Right renal cortex interstitium (tissue), 3 donors: ENCODE measurements at regions not wholly inside any gene's neighbourhood (a gene's known extent, or its start where the extent isn't known, plus 50 kb on each side); places are given as distances from the start of the nearest gene placed in this dataset.
"Not testable (repeated sequence)": the region's sequence is repeated elsewhere in the genome, so short reads cannot be mapped to it uniquely, and the experiment has no call there.

ENCODE experiments used
- DNase-seq, 3 donors: peaks; one replicate each; pipeline ENCODE4 v3.0.0-alpha.2; 2013; ENCODE audit warnings: low read depth in 3 of 3, low spot score in 2 of 3

DNA sequence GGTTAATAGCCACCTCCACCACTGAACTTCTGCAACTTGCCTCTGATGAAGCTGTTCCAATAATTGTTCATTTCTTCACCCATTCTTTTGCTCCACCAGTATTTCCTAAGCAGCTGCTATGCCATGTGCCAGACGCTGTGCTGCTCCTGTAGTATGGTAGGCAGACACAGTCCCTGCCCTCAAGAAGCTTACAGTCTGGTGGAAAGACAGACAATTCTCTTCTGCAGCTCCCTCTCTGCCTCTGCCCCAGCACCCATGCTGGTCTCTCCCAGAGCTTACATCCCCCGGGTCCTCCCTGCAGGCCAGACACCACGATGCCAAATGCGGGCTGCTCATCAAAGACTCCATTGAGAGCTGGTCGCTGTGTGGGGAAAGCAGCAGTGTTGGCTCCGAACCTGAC, 111.6 kb upstream of the ESRRB start:
- DNase-seq = no peak

DNA sequence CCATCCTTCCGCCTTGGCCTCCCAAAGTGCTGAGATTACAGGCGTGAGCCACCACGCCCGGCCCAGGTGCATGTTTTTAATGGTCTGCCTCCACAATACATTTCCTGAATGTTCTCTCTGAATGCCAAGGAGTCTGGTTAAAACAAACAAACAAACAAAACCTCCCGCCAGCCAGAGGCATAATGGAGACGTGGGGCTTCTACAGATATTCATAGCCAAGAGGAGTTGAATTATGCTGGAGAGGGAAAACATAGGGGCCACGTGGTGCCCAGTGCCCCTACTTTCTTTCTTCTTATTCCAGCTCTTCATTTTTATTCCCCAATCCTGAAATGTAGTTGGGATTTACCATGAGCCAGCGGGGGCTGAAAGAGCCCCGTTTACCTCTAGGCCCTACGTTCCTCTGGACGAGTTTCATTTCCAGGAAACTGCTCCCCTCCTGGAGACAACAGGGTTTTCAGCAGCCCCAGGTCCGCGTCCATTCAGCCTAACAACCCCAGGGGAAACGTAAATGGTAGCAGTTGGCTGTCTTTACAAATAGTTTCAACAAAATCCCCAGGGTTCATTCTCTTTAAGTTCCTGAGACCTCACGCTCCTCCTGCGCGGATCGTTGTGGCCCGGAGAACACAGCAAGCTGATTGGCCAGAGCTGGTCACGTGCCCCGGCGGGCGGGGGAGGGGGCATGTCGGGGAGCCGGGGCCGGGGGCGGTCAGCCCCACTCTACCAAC, 108.5 kb upstream of the ESRRB start:
- DNase-seq = peak; percentile 29 to 49 (median 43)

DNA sequence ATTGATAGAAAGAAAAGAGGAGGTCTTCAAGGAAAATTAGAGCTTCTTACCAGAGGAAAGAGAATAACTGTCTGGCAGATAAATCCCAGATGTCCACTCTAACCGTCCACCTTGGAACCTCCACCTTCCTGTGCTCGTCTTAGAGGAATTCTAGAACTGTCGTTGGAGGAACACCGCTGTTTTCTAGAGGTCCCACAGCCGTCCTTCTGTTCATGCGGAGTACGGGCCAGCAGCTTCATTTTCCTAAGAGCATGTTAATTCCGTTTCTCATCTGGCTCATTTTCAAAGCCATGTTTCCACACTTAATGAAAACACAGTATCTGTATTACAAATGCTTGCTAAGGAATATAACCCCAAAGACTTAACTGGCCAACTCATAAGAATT, 107.9 kb upstream of the ESRRB start:
- DNase-seq = no peak

DNA sequence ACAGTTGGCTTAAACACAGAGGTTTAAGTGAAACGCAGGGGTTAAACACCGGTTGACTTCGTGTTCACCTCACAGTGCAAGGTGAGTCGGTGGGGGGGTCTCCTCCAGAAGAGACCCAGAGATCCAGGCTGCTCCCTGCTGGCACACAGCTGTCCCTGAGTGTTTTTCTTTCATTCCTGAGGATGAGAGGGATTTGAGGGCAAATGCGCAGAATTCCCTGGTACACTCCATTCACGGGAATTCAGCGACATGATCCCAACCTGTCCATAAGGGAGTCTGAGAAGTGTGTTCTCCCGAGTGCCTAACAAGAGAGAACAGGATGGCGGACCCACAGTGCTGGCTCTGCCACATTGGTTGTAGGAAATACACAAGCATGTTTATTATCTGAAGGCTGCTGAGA, 107.2 kb upstream of the ESRRB start:
- DNase-seq = no peak

DNA sequence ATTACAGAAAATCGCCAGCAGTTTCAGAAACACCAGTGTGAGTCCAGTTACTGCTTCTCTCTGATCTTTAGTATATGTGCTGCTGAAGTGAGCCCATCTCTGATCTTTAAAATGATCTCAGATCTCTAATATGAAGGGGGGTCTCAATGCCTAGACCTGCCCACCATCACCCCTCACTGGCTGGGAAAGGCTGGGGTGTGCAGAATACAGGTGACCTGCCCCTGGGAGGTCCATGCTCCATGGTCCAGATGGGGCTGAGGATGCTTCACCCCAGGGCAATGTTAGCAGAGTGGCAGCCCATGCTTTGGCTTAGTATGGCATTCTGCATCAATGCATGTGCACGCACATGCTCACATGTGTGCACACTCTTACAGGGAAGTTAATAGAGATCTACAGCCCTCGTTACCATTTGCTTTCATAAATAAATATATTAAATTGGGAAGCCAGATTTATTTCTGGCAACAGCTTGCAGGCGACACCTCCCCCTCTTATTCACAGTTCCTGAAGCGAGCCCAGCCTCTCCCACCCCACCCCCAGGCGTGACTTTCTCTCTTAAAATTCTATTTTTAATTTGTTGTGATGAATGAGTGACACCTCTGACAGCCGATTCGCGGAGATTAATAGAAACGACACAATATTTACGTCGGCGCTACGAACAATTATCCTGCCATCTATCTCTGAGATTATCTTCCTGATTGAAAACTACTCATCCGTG, 104.7 kb upstream of the ESRRB start:
- no peak for DNase-seq

DNA sequence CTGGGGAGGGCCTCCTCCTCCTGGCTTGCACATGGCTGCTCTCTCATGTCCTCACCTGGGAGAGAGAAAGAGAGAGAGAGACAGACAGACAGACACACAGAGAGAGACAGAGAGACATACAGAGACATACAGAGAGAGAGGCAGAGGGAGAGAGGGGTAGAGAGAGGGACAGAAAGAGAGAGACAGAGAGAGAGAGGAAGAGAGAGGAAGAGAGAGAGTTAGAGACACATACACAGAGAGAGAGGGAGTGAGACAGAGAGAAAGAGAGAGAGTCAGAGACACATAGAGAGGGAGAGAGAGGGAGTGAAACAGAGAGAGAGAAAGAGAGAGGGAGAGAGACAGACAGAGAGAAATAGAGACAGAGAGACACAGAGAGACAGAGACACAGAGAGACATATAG, 103.6 kb upstream of the ESRRB start:
- DNase-seq = no peak

DNA sequence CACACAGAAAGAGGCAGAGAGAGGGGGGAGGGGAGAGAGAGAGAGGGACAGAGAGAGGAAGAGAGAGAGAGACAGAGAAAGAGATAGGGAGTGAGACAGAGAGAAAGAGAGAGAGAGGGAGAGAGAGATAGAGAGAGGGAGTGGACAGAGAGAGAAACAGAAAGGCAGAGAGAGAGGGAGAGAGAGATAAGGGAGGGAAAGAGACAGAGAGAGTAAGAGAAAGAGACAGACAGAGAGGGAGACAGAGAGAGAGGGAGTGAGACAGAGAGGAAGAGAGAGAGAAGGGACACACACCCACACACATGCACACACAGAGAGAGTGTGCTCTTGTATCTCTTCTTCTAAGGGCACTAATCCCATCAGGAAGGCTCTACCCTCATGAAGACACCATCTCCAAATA, 103.2 kb upstream of the ESRRB start:
- DNase-seq = no peak

DNA sequence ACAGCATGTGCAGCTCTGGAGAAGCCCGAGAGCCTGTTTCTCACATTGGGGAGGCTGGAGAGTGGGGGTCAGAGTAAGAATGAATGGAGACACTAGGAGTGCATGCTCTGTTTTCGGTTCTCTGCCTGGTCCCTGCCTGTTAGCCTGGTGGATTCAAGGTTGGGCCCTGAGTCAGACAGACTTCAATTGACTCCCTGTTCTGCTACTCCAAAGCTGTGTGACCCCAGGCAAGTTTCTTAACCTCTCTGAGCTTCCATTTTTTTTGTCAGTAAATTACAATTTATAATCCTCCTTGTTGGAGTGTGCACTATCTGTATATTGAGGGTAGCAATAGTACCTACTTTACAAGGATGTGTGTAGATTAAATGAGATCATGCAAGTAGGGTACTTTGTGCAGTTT, 102.6 kb upstream of the ESRRB start:
- no peak for DNase-seq

DNA sequence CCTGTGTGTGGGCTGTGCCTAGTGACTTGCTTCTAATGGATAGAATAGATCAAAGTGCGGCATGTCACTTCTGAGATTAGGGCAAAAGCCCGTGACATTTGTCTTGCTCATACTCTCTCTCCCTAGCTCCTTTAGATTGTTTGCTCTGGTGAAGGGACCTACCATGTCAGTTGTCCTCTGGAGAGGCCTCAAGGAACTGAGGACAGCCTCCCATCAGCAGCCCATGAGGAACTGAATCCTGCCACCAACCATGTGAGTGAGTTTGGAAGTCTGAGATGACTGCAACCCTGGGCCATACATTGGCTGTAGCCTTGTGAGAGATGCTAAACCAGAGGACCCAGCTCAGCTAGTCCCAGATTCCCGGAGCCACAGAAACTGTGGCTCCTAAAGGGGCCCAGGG, 101.6 kb upstream of the ESRRB start:
- DNase-seq = no peak

DNA sequence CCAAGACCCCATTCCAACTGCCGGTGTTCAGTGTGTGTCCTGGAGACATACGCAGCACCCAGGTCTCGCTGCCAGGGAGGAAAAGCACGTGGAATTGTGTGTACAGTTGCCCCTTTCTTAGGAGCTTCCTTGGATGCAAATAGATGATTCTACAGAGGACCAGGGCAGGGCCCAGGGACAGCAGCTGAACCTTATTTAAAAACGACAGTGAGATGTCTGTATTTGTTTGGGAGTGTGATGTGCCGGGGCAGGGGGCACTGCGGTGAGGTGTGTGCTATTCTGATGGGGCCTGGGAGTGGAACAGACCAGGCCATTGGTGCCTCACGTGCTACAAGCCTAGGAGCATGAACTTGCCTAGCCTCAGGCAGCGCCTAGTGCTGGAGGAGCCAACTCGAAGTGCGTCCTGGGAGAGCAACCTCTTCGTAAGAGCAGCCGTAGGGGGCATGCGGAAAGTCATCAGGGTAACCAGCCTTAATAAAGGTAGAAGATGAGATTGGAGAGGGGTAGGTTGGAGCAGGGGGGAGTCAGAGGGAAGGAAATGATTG, 98.3 kb upstream of the ESRRB start:
- DNase-seq = no peak

DNA sequence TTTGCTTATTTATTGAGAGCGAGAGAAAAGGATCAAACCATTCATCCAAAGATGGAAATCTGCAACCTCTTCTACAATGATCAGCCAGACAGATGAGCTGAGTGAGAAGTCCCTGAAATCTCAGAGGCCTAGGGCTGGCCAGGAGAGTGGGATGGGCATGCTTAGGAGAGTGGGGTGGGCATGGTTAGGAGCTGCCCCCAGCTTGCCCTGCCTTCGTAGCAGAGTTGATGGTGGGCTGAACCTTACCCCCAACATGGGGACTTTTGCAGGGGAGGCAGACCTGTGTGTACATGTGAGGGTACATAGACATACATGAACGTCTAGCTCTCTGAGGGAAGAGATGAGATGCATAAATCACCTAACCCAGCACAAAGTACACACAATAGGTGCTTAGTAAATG, 95.7 kb upstream of the ESRRB start:
- DNase-seq = no peak

DNA sequence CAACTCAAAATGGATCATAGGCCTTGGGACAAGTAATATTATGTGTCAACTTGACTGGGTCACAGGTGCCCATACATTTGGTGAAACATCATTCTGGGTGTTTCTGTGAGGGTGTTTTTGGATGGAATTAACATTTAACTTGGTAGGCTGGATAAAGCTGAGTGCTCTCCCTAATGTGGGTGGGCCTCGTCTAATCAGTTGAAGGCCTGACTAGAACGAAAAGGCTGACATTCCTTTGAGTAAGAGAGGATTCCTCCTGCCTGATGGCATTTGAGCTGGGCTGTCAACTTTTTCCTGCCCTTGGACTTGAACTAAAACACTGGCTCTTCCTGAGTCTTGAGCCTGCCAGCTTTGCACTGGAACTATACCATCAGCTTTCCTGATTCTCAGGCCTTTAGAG, 93.4 kb upstream of the ESRRB start:
- DNase-seq = no peak

DNA sequence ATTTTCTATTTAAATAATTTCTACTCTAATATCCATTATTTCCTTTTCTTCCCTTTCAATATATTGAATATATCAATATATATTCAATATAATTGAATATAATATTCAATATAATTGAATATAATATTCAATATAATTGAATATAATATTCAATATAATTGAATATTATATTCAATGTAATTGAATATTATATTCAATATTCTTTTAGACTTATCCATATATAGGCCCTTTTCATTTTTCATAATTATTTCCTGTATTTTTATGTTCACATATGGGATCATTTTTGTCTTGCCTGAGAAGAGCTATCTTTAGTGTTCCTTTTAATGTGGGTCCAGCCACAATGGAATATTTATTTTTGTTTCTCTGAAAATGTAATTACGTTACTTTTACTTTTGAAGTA, 88.9 kb upstream of the ESRRB start:
- no peak for DNase-seq

DNA sequence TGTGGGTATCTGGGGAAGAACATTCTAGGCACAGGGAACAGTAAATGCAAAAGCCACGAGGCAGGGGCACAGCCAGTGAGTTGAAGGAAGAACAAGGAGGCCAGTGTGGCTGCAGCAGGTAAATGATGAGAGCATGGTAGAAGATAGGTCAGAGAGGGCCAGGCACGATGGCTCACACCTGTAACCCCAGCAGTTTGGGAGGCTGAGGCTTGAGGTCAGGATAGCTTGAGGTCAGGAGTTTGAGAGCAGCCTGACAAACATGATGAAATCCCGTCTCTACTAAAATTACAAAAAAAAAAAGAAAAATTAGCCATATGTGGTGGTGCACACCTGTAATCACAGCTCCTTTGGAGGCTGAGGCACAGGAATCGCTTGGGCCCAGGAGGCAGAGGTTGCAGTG, 86.7 kb upstream of the ESRRB start:
- DNase-seq = no peak

DNA sequence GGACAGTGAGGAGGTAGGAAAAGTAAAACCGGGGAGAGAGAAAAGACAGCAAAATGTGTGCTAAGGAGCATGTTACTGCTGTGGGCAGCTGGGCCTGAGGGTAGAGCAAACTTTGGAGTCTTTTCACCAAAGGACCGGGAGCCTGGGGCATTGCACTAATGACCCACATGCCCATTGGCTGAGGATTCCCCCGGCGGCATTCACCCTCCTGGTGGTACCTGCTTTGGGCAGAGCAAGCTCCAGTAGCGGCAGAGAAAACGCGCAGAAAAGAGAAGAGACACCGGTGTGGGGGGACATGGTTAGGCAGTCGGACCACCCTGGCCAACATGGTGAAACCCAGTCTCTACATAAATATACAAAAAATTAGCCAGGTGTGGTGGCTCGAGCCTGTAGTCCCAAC, 83.4 kb upstream of the ESRRB start:
- DNase-seq = no peak

DNA sequence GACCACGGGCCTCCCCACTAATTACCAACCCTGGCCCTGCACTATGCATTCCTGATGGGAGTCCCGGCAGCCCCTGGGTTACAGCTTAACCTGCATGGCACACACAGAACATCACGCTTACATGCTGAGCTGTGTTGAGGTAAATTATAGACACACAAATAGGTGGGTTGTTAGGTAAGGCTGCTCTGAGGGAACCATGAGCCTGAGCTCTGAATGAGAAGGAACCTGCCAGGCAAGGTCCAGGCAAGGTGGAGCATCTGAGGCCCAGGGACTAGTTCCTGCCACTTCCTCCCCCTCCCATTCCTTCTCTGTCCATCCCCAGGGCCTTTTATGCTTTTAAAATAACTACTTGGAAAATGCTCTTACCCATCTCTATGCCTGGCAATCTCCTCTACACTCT, 82.7 kb upstream of the ESRRB start:
- DNase-seq = no peak

DNA sequence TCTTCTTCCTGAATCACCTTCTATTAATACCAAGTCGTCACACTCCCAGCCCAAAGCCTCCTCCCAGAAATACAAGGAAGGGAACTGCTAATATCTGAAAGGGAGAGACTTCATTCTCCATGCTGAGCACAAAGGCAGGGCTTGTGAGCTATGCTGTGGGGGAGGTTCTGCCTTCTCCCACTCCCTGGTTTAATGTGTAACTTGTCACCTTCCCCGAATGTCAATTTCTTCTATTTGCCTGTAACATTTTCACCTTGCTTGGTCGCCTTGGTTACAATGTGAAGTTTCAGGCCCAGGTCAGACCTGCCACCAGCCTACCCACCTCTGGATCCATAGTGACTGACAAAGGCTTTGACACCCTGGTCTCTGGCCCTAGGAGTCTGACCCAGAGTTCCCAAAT, 82.0 kb upstream of the ESRRB start:
- DNase-seq = peak in 1 of 3 donors; percentile 56

DNA sequence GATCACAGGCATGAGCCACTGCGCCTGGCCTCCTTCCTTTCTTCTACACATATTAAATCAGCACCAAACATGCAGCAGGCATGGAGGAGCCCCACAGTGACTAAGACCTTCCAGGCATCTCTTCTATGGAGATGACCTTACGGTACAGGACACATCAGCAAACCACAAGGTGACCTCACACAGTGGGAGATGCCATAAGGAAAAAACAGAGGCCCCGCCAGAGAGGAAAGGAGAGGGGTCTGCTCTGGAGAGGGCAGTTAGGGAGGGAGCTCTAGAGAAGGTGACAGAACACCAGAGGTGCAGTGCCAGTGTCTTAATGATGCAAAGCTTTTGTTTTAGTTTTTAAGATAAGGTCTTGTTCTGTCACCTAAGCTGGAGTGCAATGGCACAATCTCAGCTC, 81.1 kb upstream of the ESRRB start:
- no peak for DNase-seq

DNA sequence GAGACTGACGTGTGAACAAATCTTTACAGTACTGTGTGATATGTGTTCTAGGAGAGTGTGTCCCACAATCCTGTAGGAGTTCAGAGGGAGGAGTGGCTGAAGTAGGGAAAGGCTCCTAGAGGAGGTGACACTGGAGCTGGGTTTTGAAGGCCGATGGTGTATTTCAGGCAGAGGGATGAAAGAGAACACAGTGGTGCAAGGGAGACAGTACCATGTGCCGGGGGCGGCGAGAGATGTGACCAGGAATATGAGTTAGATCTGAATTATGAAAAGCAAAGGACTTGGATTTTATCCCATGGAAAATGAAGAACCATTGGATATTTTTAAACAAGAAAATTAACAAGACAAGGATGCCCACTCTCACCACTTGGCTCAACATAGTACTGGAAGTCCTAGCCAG, 77.0 kb upstream of the ESRRB start:
- DNase-seq = no peak

DNA sequence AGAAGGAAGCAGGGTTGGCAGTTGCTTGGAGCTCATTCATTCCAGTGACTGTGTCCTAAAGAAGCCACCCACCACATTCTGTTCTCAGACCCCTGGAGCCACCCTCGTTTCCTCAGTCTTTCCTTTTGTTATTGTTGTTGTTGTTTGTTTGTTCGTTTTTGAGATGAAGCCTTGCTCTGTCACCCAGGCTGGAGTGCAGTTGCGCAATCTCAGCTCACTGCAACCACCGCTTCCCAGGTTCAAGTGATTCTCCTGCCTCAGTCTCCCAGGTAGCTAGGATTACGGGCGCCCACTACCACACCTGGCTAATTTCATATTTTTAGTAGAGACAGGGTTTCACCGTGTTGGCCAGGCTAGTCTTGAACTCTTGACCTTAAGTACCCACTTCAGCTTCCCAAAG, 72.7 kb upstream of the ESRRB start:
- not testable (repeated sequence) for DNase-seq

DNA sequence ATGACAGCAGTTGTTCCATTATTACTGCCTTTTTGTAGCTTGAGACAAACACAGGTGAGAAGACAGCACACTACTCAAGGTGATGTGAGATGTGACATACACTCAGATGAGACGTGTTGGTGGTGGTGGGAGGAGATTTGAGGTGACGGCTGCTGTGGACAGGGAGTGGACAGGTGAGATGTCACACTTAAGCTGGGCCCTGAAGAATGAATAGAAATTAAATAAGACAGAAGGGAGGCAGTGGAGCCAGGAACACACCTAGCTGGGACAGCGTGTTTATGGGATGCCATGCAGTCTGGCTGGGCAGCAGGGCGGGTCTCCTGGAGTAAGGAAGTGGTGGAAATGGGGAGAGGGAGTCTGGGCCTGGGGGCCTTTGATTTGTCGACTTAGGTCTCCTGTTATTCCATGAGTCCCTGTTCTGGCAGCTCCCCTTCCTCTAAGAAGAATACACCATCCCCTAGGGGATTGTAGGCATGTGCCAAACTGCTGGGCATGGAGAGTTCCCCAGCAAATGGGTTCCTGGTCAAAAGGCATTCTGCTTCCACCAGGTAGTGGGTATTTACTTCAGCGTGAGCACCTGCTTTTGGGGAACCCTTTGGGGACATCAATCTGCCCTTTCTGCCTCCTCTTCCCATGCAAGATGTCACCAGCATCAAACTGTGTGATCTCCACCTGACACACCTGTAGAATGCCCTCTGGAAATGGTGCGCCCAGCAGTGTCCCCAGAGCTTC, 71.2 kb upstream of the ESRRB start:
- DNase-seq = no peak
